ENCODE measurements at regions not wholly inside any gene's neighbourhood (a gene's known extent, or its start where the extent isn't known, plus 50 kb on each side); places are given as distances from the start of the nearest gene placed in this dataset.
"Not testable (repeated sequence)": the region's sequence is repeated elsewhere in the genome, so short reads cannot be mapped to it uniquely, and the experiment has no call there.

DNA sequence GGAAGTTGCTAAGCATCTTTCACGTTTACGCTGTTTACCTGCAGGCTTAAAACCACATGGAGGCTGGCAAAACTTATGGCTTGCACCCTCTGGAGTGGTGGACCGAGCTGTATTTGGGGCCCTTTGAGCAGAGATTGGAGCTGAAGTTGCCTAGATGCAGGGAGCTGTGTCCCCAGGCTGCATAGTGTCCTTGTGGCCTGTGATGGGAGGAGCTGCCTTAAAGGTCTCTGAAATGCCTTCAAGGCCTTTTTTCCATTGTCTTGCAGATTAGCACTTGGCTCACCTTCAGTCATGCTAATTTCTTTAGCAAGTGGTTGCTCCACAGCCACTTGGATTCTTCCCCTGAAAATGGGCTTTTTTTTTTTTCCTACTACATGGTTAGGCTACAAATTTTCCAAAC, 81.5 kb upstream of the CHD1 start:
- Histone ChIP-seq H3K4me3 (no peak overlapping the region), H3K27ac (no peak overlapping the region)

DNA sequence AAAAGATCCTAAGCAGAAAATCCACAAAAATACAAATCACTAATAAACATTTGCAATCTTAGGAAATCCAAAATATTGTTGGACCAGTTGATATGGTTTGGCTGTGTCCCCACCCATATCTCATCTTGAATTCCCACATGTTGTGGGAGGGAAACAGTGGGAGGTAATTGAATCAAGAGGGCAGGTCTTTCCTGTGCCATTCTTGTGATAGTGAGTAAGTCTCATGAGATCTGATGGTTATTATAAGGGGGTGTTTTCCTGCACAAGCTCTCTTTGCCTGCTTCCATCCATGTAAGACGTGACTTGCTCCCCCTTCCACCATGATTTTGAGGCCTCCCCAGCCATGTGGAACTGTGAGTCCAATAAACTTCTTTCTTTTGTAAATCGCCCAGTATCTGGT, 79.2 kb upstream of the CHD1 start:
- H3K4me3 ChIP-seq, H3K27ac ChIP-seq: not testable (repeated sequence)

- Histone ChIP-seq H3K27ac (no peak overlapping the region), H3K4me3 (no peak overlapping the region)
These were observed 76.7 kb upstream of the CHD1 start for GRCh38 chr5:99005506-99005905.

DNA sequence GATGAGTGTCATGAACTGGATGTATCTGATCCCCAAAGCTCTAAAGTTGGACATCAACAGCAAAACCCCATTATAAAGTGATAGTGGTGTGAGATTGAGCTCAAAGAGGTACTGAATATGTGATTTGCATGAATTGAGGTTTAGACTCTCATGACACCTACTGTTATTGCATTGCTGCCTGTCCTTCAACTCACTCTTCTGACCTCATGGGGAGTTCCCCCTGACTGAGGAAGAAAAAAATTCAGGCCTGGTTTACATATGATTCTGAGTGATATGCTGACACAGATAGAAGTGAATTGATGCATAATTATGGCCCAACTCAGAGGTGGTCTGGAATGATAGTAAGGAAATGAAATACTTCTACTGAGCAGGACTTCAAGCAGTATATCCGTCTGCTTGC, 76.2 kb upstream of the CHD1 start:
- Histone ChIP-seq H3K27ac (no peak overlapping the region), H3K4me3 (no peak overlapping the region)

DNA sequence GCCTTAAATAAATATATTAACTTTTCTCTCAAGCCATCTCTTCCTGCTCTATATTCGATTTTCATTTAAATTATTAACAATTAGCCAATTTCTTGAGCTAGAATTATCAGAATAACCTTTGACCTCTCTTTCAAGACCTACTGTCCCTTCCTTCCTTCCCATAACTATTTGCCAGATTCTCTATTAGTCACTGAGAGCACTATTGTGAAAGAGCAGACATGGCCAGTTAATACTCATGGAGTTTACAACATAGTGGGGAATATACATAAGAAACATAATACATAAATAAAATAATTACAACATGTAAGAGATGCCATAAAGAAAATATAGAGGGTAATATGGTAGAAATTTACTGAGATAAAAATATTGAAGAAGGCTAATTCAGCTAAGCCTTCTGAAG, 72.1 kb upstream of the CHD1 start:
- Histone ChIP-seq H3K4me3 (no peak overlapping the region), H3K27ac (no peak overlapping the region)

DNA sequence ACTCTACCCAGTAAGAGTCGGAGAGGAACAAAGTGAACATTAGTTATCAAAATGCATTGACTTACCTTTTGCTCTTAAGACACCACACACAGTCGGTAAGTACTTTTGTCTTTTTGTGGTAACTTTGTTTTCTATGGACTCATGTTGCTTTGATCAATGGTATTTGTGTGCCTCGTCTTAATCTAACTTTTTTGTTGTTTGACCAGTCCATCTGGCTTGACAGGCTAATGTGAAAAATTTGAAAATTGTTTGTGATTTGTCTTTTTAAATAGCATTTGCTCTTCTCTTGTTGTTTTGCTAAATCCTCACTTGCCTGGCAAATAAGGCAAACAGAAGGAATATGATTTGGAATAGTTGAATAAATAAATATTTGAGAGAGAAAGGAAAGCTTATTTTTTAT, 71.4 kb upstream of the CHD1 start:
- Histone ChIP-seq H3K4me3 (no peak overlapping the region), H3K27ac (no peak overlapping the region)

DNA sequence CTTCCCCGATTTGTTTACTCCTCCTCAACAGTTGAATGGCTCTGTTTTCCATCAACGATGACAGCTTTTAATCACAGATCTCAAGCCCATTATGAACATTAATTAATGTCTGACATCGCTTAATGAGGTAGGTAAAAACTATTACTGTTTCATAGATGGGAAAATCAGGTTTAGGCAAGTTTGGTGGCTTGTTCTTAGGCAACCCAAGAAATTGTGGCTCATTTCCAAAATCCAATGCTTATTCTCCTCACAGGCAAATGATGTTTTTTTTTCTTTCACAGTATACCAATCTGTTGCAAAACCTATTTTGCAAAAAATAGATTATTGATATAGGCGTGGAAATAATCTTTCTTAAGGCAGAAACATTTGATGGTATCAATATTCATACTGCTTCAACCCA, 70.8 kb upstream of the CHD1 start:
- Histone ChIP-seq H3K27ac (no peak overlapping the region), H3K4me3 (no peak overlapping the region)

DNA sequence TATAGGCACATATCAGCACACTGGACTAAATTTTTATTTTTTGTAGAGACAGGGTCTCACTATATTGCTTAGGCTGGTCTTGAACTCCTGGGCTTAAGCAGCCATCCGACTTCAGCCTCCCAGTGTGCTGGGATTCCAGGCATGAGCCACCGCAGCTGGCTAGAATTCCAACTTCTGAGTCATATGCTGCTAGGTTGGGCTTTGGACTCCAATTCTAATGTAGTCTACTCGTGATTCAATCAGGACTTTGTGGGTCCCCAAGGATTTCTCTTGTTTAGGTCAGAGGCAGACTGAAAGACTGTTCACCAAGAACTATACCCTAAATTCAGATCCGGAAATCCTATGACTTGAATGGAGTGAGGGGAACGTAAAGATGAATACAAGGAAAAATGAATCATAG, 68.2 kb upstream of the CHD1 start:
- no peak overlapping the region for H3K27ac ChIP-seq
- H3K4me3 ChIP-seq = no peak overlapping the region

- Histone ChIP-seq H3K27ac (no peak overlapping the region), H3K4me3 (no peak overlapping the region)
These were observed 65.8 kb upstream of the CHD1 start for GRCh38 chr5:98994611-98995010.

DNA sequence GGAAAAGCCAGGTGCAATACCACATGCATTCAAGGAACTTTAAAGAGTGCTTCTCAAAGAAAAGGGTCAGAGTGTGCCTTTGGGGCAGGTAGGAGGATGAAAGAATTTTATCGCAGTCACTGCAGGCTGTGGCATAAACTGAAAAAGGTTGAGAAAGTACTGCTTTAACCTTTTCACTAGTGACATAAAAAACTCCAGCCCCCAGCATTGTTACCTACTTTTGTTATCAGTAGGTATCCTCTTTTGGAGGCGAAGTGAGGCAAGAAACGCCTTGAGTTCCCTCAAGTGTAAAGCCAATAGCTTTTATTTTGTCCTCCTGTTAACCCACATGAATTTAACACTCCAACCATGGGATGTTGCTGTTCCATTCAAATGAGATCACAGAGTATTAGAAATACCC, 64.7 kb upstream of the CHD1 start:
- Histone ChIP-seq H3K4me3 (no peak overlapping the region), H3K27ac (no peak overlapping the region)

DNA sequence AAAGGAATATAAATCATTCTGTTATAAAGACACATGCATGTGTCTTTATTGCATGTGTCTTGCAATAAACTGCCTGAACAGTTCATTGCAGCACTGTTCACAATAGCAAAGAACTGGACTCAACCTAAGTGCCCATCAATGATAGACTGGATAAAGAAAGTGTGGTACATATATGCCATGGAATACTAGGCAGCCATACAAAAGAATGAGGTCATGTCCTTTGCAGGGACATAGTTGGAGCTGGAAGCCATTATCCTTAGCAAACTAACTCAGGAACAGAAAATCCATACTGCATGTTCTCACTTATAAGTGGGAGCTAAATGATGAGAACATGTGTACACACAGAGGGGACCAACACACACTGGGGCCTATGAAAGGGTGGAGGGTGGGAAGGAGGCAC, 63.7 kb upstream of the CHD1 start:
- Histone ChIP-seq H3K4me3 (no peak overlapping the region), H3K27ac (no peak overlapping the region)

GRCh38 chr5:98989727-98990126, 60.9 kb upstream of the CHD1 start:
- no peak overlapping the region for H3K27ac ChIP-seq
- no peak overlapping the region for H3K4me3 ChIP-seq

GRCh38 chr5:98986587-98986986, 57.8 kb upstream of the CHD1 start:
- H3K27ac ChIP-seq = no peak overlapping the region
- no peak overlapping the region for H3K4me3 ChIP-seq

DNA sequence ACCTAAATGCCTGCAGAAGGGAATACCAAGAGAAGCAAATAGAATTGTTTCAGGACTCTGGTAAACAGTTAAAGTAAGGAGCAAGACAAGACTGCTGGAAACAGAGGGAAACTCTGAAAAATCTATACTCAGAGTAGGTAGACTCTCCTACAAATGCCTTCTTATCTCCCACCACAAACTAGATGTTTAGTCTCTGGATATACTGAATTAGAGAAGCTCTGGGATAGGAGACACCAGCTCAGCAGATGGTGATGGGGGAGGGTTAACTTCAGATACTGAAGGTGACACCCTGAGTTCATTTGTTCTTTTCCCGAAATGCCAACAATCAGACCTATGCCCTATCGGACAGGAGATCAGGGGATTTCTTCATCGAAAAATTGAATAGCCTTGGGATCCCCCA, 54.1 kb upstream of the CHD1 start:
- Histone ChIP-seq H3K4me3 (no peak overlapping the region), H3K27ac (no peak overlapping the region)

Measured in skin epidermis (tissue), 12 donors.